Prostate gland (tissue), 2 donors: ENCODE measurements at regions not wholly inside any gene's neighbourhood (a gene's known extent, or its start where the extent isn't known, plus 50 kb on each side); places are given as distances from the start of the nearest gene placed in this dataset.

Source experiments
- CTCF ChIP-seq, 4 experiments: fragments of 200-600 bp in 2 of 4; fragments of 450-650 bp in 2 of 4; sonication (generic) in 2 of 4; IDR thresholded peaks; 1 replicate in 3 of 4; 2 replicates in 1 of 4; pipeline ENCODE4 v1.5.1; 2016 to 2019; ENCODE audit warnings: antibody characterized with exemption in 4 of 4, mild to moderate bottlenecking in 2 of 4, moderate library complexity in 2 of 4
- POLR2A ChIP-seq: fragments of 450-650 bp; IDR thresholded peaks from one replicate; pipeline ENCODE4 v1.6.1; 2016; ENCODE audit warnings: antibody characterized with exemption, mild to moderate bottlenecking
- POLR2AphosphoS5 ChIP-seq: sonication (generic); formaldehyde crosslinking; IDR thresholded peaks from one replicate; pipeline ENCODE4 v1.6.1; 2017; ENCODE audit warnings: antibody characterized with exemption

- TF ChIP-seq POLR2A (no peak), CTCF (IDR thresholded peaks at IDR 0.05) (no peak), POLR2AphosphoS5 (no peak)
Observed at GRCh38 chr1:164953815-164954214, 394.8 kb downstream of the PBX1 start.
